ENCODE measurements at regions not wholly inside any gene's neighbourhood (a gene's known extent, or its start where the extent isn't known, plus 50 kb on each side); places are given as distances from the start of the nearest gene placed in this dataset.

- DNase-seq (ENCODE audit: low read depth in 1 of 2, low spot score in 1 of 2), result no peak
- H3K27ac ChIP-seq, result no peak overlapping the region
- no peak overlapping the region for H3K4me2 ChIP-seq
- POLR2A ChIA-PET, result no interaction called here
- no peaks in the 10 kb centered on the region for H3K9me3 ChIP-seq
- FAIRE-seq, result no peak
- peaks cover 4% of the 10 kb centered on the region; the same call in 1 of the 3 replicates for H3K4me1 ChIP-seq
- H3K4me3 ChIP-seq, result no peak overlapping the region
- TF ChIP-seq RNF2 (IDR thresholded peaks at IDR 0.05; ENCODE audit: borderline replicate concordance, low read depth) (no peak), MAFK (IDR thresholded peaks at IDR 0.05; ENCODE audit: partially characterized antibody) (peak; percentile 14), MYC (IDR thresholded peaks at IDR 0.05; ENCODE audit: borderline replicate concordance, low read length) (no peak), NR3C1 (IDR thresholded peaks at IDR 0.05) (no peak), BHLHE40 (IDR thresholded peaks at IDR 0.05; ENCODE audit: low read depth, low read length) (no peak), ZSCAN20 (CRISPR knock-in tag; IDR thresholded peaks at IDR 0.05) (no peak)
- 91% methylated on average over 4 of the region's 5 CpGs for WGBS (ENCODE audit: missing lambda C conversion rate)
- CTCF ChIA-PET, result no interaction called here
- ATAC-seq, result no peak
Observed at GRCh38 chr18:22112215-22112614, 57.2 kb upstream of the GATA6 start.

- H3K4me1 ChIP-seq, result peaks cover 4% of the 10 kb centered on the region; the same call in 1 of the 3 replicates
- no peaks in the 10 kb centered on the region for H3K9me3 ChIP-seq
- H3K4me2 ChIP-seq, result no peak overlapping the region
- DNase-seq (ENCODE audit: low read depth in 1 of 2, low spot score in 1 of 2) (no peak), FAIRE-seq (no peak), ATAC-seq (no peak)
- ChIA-PET CTCF (interaction anchor here (0.8 kb wide), 1 partner anchor 10 kb away, joined by 3 read pairs; no protein-coding TSS in a partner anchor), POLR2A (no interaction called here)
- 27% methylated on average over 9 of the region's 9 CpGs for WGBS (ENCODE audit: missing lambda C conversion rate)
- H3K4me3 ChIP-seq, result no peak overlapping the region
- TF ChIP-seq, protein P1, sequence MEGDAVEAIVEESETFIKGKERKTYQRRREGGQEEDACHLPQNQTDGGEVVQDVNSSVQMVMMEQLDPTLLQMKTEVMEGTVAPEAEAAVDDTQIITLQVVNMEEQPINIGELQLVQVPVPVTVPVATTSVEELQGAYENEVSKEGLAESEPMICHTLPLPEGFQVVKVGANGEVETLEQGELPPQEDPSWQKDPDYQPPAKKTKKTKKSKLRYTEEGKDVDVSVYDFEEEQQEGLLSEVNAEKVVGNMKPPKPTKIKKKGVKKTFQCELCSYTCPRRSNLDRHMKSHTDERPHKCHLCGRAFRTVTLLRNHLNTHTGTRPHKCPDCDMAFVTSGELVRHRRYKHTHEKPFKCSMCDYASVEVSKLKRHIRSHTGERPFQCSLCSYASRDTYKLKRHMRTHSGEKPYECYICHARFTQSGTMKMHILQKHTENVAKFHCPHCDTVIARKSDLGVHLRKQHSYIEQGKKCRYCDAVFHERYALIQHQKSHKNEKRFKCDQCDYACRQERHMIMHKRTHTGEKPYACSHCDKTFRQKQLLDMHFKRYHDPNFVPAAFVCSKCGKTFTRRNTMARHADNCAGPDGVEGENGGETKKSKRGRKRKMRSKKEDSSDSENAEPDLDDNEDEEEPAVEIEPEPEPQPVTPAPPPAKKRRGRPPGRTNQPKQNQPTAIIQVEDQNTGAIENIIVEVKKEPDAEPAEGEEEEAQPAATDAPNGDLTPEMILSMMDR (IDR thresholded peaks at IDR 0.05), result no peak
- TF ChIP-seq SREBF2 (IDR thresholded peaks at IDR 0.05) (no peak), MAFK (IDR thresholded peaks at IDR 0.05; ENCODE audit: partially characterized antibody) (no peak), PBX3 (IDR thresholded peaks at IDR 0.05) (no peak)
- H3K27ac ChIP-seq, result no peak overlapping the region
Observed at GRCh38 chr18:22113144-22113844, 56.1 kb upstream of the GATA6 start.

DNA sequence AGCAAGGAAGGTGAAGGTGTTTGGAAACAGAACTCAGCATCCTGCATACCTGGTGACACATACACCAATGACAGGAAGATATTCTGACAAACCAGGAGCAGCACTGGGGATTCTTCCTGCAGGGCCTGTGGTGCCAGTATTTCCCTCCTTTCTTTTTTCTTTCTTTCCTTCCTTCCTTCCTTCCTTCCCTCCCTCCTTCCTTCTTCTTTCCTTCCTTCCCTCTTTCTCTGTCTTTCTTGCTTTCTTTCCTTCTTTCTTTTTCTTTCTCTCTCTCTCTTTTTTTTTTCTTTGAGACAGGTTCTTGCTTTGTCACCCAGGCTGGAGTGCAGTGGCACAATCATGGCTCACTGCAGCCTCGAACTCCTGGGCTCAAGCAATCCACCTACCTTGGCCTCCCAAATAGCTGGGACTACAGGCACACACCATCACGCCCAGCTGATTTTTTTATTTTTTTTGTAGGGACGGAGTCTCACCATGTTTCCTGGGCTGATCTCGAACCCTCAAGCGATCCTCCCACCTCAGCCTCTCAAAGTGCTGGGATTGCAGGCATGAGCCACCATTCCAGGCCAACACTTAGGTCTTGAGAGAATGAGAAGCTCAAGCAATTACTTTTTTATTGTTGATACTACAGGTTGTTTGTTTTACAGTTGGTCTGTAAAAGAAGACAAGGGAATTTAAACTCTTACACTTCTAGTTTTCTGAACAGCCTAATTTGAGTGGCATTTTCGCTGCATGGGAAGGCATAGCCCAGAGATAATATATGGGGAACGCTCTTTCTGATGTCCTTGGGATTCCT lies 54.7 kb upstream of the GATA6 start:
- DNase-seq (ENCODE audit: low read depth in 1 of 2, low spot score in 1 of 2), result no peak
- ATAC-seq, result no peak
- Histone ChIP-seq H3K27ac (no peak overlapping the region), H3K4me1 (peaks cover 4% of the 10 kb centered on the region; the same call in 1 of the 3 replicates), H3K9me3 (no peaks in the 10 kb centered on the region), H3K4me2 (no peak overlapping the region), H3K4me3 (no peak overlapping the region)
- TF ChIP-seq SMC3 (IDR thresholded peaks at IDR 0.05), result no peak
- TF ChIP-seq SREBF2 (IDR thresholded peaks at IDR 0.05), result no peak
- TF ChIP-seq EHF (CRISPR knock-in tag; IDR thresholded peaks at IDR 0.05), result no peak
- no peak for TF ChIP-seq PHF8 (IDR thresholded peaks at IDR 0.05; ENCODE audit: borderline replicate concordance, low read depth)
- TF ChIP-seq RCOR1 (IDR thresholded peaks at IDR 0.05; ENCODE audit: low read depth, low read length), result no peak
- TF ChIP-seq HOXB13 (CRISPR knock-in tag; IDR thresholded peaks at IDR 0.05; ENCODE audit: low read depth), result no peak
- no peak for TF ChIP-seq HOXA7 (CRISPR knock-in tag; IDR thresholded peaks at IDR 0.05)
- TF ChIP-seq KDM1A (IDR thresholded peaks at IDR 0.05; ENCODE audit: low read depth), result no peak
- no peak for TF ChIP-seq KDM5A (IDR thresholded peaks at IDR 0.05)
- no peak for TF ChIP-seq ZNF302 (CRISPR knock-in tag; IDR thresholded peaks at IDR 0.05)
- TF ChIP-seq MAZ (IDR thresholded peaks at IDR 0.05; ENCODE audit: borderline replicate concordance, low read depth, low read length), result no peak
- no peak for TF ChIP-seq TP53 (CRISPR knock-in tag; IDR thresholded peaks at IDR 0.05)
- no peak for TF ChIP-seq EHMT2 (IDR thresholded peaks at IDR 0.05; ENCODE audit: low read depth)
- TF ChIP-seq PBX3 (IDR thresholded peaks at IDR 0.05), result no peak
- no peak for TF ChIP-seq RNF2 (IDR thresholded peaks at IDR 0.05; ENCODE audit: borderline replicate concordance, low read depth)
- no peak for TF ChIP-seq MYC (IDR thresholded peaks at IDR 0.05; ENCODE audit: borderline replicate concordance, low read length)
- TF ChIP-seq RFX5 (IDR thresholded peaks at IDR 0.05), result no peak
- TF ChIP-seq, protein P1 (IDR thresholded peaks at IDR 0.05), result no peak
- TF ChIP-seq TFCP2L1 (CRISPR knock-in tag; IDR thresholded peaks at IDR 0.05), result no peak
- ChIA-PET POLR2A (no interaction called here), CTCF (interaction anchor here (0.6 kb wide), 1 partner anchor 165 kb away, joined by 3 read pairs; no protein-coding TSS in a partner anchor)
- WGBS (ENCODE audit: missing lambda C conversion rate), result 78% methylated on average over 7 of the region's 7 CpGs
- FAIRE-seq, result no peak

Measured in A549 (cell line).